ENCODE measurements at regions not wholly inside any gene's neighbourhood (a gene's known extent, or its start where the extent isn't known, plus 50 kb on each side); places are given as distances from the start of the nearest gene placed in this dataset.

DNA sequence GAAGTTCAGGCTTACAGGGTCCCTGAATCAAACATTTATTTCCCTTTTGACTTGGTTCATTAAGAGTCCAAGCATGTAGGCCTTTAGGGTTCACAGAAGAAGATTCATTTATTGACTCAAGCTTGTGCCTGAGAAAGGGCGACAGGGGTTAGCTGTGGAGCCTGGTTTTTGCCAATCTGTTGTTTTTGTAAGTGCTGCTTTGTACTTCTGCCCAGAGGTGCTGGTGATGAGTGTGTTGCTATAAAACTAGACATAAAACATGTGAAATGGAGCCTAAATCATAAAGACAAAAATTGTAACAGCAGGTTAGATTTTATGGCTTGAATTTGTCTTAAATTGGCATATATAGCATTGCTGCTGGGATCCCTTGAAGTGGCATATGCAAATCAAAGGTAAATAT, 308.3 kb upstream of the UBE2E2 start (continued):
- TF ChIP-seq, protein P1, sequence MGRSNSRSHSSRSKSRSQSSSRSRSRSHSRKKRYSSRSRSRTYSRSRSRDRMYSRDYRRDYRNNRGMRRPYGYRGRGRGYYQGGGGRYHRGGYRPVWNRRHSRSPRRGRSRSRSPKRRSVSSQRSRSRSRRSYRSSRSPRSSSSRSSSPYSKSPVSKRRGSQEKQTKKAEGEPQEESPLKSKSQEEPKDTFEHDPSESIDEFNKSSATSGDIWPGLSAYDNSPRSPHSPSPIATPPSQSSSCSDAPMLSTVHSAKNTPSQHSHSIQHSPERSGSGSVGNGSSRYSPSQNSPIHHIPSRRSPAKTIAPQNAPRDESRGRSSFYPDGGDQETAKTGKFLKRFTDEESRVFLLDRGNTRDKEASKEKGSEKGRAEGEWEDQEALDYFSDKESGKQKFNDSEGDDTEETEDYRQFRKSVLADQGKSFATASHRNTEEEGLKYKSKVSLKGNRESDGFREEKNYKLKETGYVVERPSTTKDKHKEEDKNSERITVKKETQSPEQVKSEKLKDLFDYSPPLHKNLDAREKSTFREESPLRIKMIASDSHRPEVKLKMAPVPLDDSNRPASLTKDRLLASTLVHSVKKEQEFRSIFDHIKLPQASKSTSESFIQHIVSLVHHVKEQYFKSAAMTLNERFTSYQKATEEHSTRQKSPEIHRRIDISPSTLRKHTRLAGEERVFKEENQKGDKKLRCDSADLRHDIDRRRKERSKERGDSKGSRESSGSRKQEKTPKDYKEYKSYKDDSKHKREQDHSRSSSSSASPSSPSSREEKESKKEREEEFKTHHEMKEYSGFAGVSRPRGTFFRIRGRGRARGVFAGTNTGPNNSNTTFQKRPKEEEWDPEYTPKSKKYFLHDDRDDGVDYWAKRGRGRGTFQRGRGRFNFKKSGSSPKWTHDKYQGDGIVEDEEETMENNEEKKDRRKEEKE (IDR thresholded peaks at IDR 0.05; ENCODE audit: borderline replicate concordance in 1 of 2, control insufficient read depth in 1 of 2, low read depth in 2 of 2, low read length in 1 of 2): no peak
- no peak for TF ChIP-seq HDAC2 (IDR thresholded peaks at IDR 0.05)
- TF ChIP-seq HCFC1 (IDR thresholded peaks at IDR 0.05; ENCODE audit: low read depth, low read length): no peak

DNA sequence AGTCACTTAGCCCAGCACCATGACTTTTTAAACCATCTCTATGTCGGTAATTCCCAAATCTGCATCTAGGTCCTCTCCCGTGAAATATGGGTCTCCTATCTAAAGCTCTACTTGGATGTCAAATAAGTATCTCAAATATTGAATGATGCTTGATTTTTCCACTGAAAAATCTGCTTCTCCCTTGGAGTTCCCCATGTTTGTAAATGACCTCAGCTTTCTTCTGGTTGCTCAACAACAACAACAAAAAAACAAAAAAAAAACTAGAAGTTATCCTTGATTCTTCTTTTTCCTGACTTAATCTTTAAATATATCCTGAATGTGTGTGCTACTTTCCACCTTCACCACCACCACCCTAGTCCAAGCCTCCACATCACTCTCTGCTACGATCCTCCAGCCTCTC, 307.5 kb upstream of the UBE2E2 start:
- no peak overlapping the region for H2AFZ ChIP-seq (ENCODE audit: low read depth, low read length)
- H3K4me2 ChIP-seq (ENCODE audit: insufficient read depth, low read length): no peak overlapping the region
- H3K4me1 ChIP-seq (replicated peaks in 1 of 2; ENCODE audit: control insufficient read depth in 2 of 2, insufficient read depth in 2 of 2, low read length in 2 of 2): no peaks in the 10 kb centered on the region
- H4K20me1 ChIP-seq (replicated peaks; ENCODE audit: control insufficient read depth, insufficient read depth, low read length): no peaks in the 10 kb centered on the region
- ATAC-seq (no peak), FAIRE-seq (no peak), DNase-seq (ENCODE audit: extremely low read depth in 1 of 4, low spot score in 3 of 4) (no peak)
- no peaks in the 10 kb centered on the region for H3K9me1 ChIP-seq (ENCODE audit: control insufficient read depth, insufficient read depth, low read length)
- no peak overlapping the region for H3K4me3 ChIP-seq
- no peaks in the 10 kb centered on the region for H3K9me3 ChIP-seq (replicated peaks; ENCODE audit: control insufficient read depth, insufficient read depth, low read depth, low read length)
- no peak overlapping the region for H3K27ac ChIP-seq (ENCODE audit: extremely low read depth, low read depth, low read length)
- in situ Hi-C loops (cut with MboI): no loop called here
- CTCF ChIA-PET (ENCODE audit: low intra/inter-chr PET ratio): no interaction called here
- intact Hi-C loops (cut with micrococcal nuclease): no loop called here
- no peak overlapping the region for H3K9ac ChIP-seq (ENCODE audit: insufficient read depth in 1 of 2, low read depth in 2 of 2, low read length in 2 of 2)
- TF ChIP-seq SMC3 (conservative IDR thresholded peaks at IDR 0.05; ENCODE audit: insufficient read depth, low read depth, low read length) (no peak), ZC3H4 (CRISPR knock-in tag; IDR thresholded peaks at IDR 0.05; ENCODE audit: borderline replicate concordance) (no peak), GTF2A2 (tag; IDR thresholded peaks at IDR 0.05) (no peak), ZBTB17 (CRISPR knock-in tag; IDR thresholded peaks at IDR 0.05) (no peak), RFX1 (IDR thresholded peaks at IDR 0.05) (no peak), NFXL1 (CRISPR knock-in tag; IDR thresholded peaks at IDR 0.05) (no peak), CHD4 (IDR thresholded peaks at IDR 0.05; ENCODE audit: insufficient read depth, insufficient replicate concordance, low read depth, low read length, poor library complexity, severe bottlenecking) (no peak), HNRNPK (IDR thresholded peaks at IDR 0.05; ENCODE audit: low read depth, low read length, poor library complexity, severe bottlenecking) (no peak), ZNF695 (CRISPR knock-in tag; IDR thresholded peaks at IDR 0.05) (no peak)
- no peaks in the 10 kb centered on the region for H3K79me2 ChIP-seq (ENCODE audit: control insufficient read depth, insufficient read depth, low read length)
- H3K36me3 ChIP-seq (ENCODE audit: control insufficient read depth, insufficient read depth, low read length): no peaks in the 10 kb centered on the region
- 2% methylated on average over 3 of the region's 3 CpGs for WGBS (ENCODE audit: insufficient coverage, low coverage, missing lambda C conversion rate)
- no TSS peak for BruUV-seq (replicated peaks)
- POLR2A ChIA-PET: no interaction called here
- H3K27me3 ChIP-seq (ENCODE audit: control insufficient read depth in 2 of 2, insufficient read depth in 2 of 2, low read length in 2 of 2): no peaks in the 10 kb centered on the region
